K562 (cell line): ENCODE measurements at regions not wholly inside any gene's neighbourhood (a gene's known extent, or its start where the extent isn't known, plus 50 kb on each side); places are given as distances from the start of the nearest gene placed in this dataset.

Source experiments
- ATAC-seq: fragments of 200-7000 bp; cut with Tn5 transposase; 3 replicates; pipeline ENCODE4 v1.9.1; 2020; ENCODE audit warnings: moderate library complexity
- BruUV-seq: library from RNA; stranded (reverse); fragments of 400-500 nt; replicated peaks from 2 replicates; lab custom pipeline; 2021; lab: Mats Ljungman, UMichigan
- CTCF ChIA-PET: fragments of 300-600 bp; formaldehyde crosslinking; extraction: SDS; loops from one replicate; lab custom pipeline; 2021; ENCODE audit warnings: low intra/inter-chr PET ratio; lab: Yijun Ruan, JAX
- POLR2A ChIA-PET: fragments of 300-600, 350-650 bp; sonication (Branson Sonifier 250); formaldehyde crosslinking; extraction: SDS; loops from one replicate; lab custom pipeline; 2021; ENCODE audit warnings: antibody characterized with exemption, inconsistent platforms; lab: Yijun Ruan, JAX
- DNase-seq, 4 experiments: peaks; one replicate each; pipeline versions ENCODE4 v3.0.0 to v3.0.0-alpha.2; 2011 to 2018; ENCODE audit warnings: low spot score in 3 of 4, mixed read lengths in 3 of 4; ENCODE audit errors: extremely low read depth in 1 of 4
- FAIRE-seq: peaks from 2 replicates; lab custom pipeline; 2011; peaks lifted over from hg19 to GRCh38; lab: Jason Lieb, UNC
- H2AFZ ChIP-seq: 2 replicates; pipeline ENCODE4 v1.6.0; 2011; ENCODE audit warnings: low read depth, low read length, control low read depth, inconsistent platforms
- H3K27ac ChIP-seq: fragments of 200-600 bp; 3 replicates; pipeline ENCODE4 v1.8.0; 2011; ENCODE audit warnings: low read depth, mild to moderate bottlenecking, control low read depth, inconsistent platforms, low read length, moderate library complexity, mixed read lengths; ENCODE audit errors: extremely low read depth
- H3K27me3 ChIP-seq, 2 experiments: fragments of 300-600 bp in 1 of 2; 2 replicates in 1 of 2; 3 replicates in 1 of 2; pipeline versions ENCODE4 v1.6.0 to v1.8.0; 2011; ENCODE audit warnings: inconsistent platforms in 2 of 2, low read length in 2 of 2, mild to moderate bottlenecking in 1 of 2, mixed read lengths in 1 of 2, moderate library complexity in 1 of 2; ENCODE audit not compliant: control insufficient read depth in 2 of 2, insufficient read depth in 2 of 2
- H3K36me3 ChIP-seq: fragments of 300-600 bp; 3 replicates; pipeline ENCODE4 v1.8.0; 2011; ENCODE audit warnings: mild to moderate bottlenecking, low read length, inconsistent platforms; ENCODE audit not compliant: control insufficient read depth, insufficient read depth
- H3K4me1 ChIP-seq, 2 experiments: fragments of 200-600 bp in 1 of 2; replicated peaks in 1 of 2; 2 replicates in 1 of 2; 3 replicates in 1 of 2; pipeline versions ENCODE4 v1.5.1 to v1.8.0; 2011; ENCODE audit warnings: inconsistent platforms in 2 of 2, low read length in 2 of 2, mild to moderate bottlenecking in 1 of 2, mixed read lengths in 1 of 2, moderate library complexity in 1 of 2; ENCODE audit not compliant: control insufficient read depth in 2 of 2, insufficient read depth in 2 of 2
- H3K4me2 ChIP-seq: 2 replicates; pipeline ENCODE4 v1.6.1; 2011; ENCODE audit warnings: low read length, control low read depth, inconsistent platforms, mixed read lengths; ENCODE audit not compliant: insufficient read depth
- H3K4me3 ChIP-seq: fragments of 200-600 bp; sonication (generic), shearing (Covaris generic); 2 replicates; pipeline ENCODE4 v1.5.1; 2016; ENCODE audit warnings: control low read depth, inconsistent platforms
- H3K79me2 ChIP-seq: fragments of 200-600 bp; 3 replicates; pipeline ENCODE4 v1.8.0; 2011; ENCODE audit warnings: low read length, inconsistent platforms; ENCODE audit not compliant: control insufficient read depth, insufficient read depth
- H3K9ac ChIP-seq, 2 experiments: 2 replicates each; pipeline versions ENCODE4 v1.6.0 to v1.6.1; 2011; ENCODE audit warnings: low read depth in 2 of 2, low read length in 2 of 2, control low read depth in 1 of 2, inconsistent platforms in 1 of 2, mild to moderate bottlenecking in 1 of 2, mixed read lengths in 1 of 2; ENCODE audit not compliant: insufficient read depth in 1 of 2
- H3K9me1 ChIP-seq: one replicate; pipeline ENCODE4 v1.6.0; 2011; ENCODE audit warnings: inconsistent platforms, mild to moderate bottlenecking, low read length, moderate library complexity; ENCODE audit not compliant: control insufficient read depth, insufficient read depth
- H3K9me3 ChIP-seq: replicated peaks from 2 replicates; pipeline ENCODE4 v1.5.1; 2011; ENCODE audit warnings: low read depth, low read length, inconsistent platforms; ENCODE audit not compliant: control insufficient read depth, insufficient read depth
- H4K20me1 ChIP-seq: replicated peaks from 2 replicates; pipeline ENCODE4 v1.6.1; 2011; ENCODE audit warnings: low read length, inconsistent platforms, mixed read lengths; ENCODE audit not compliant: control insufficient read depth, insufficient read depth
- ARID1B ChIP-seq: fragments of 450-650 bp; IDR thresholded peaks from 2 replicates; pipeline ENCODE4 v1.6.1; 2016; ENCODE audit warnings: antibody characterized with exemption, mild to moderate bottlenecking, inconsistent platforms
- EP300 ChIP-seq: IDR thresholded peaks from 2 replicates; pipeline ENCODE4 v1.6.1; 2012; ENCODE audit warnings: low read length, improper control_type of control experiment
- RAD51 ChIP-seq: fragments of 450-650 bp; IDR thresholded peaks from 2 replicates; pipeline ENCODE4 v1.7.1; 2016; ENCODE audit warnings: low read depth, mild to moderate bottlenecking, borderline replicate concordance
- RBM15 ChIP-seq: fragments of 200-400 bp; formaldehyde crosslinking; IDR thresholded peaks from 2 replicates; pipeline ENCODE4 v1.6.1; 2018; ENCODE audit warnings: mild to moderate bottlenecking, low read length, moderate library complexity; ENCODE audit not compliant: insufficient read depth
- SMARCA5 ChIP-seq: fragments of 450-650 bp; IDR thresholded peaks from 2 replicates; pipeline ENCODE4 v1.6.1; 2016
- TAL1 ChIP-seq: fragments of 450-650 bp; IDR thresholded peaks from 2 replicates; pipeline ENCODE4 v1.6.1; 2016; ENCODE audit warnings: mild to moderate bottlenecking
- TFE3 ChIP-seq: fragments of 450-650 bp; formaldehyde crosslinking; IDR thresholded peaks from 2 replicates; pipeline ENCODE4 v1.4.0; 2020; ENCODE audit warnings: mild to moderate bottlenecking, mixed read lengths
- TOE1 ChIP-seq, 2 experiments: fragments of 450-650 bp in 1 of 2; sonication (generic) in 1 of 2; formaldehyde crosslinking in 1 of 2; IDR thresholded peaks; 2 replicates each; pipeline versions ENCODE4 v1.7.1 to v1.8.0; 2016 to 2022; ENCODE audit warnings: borderline replicate concordance in 2 of 2, mild to moderate bottlenecking in 2 of 2, antibody characterized with exemption in 1 of 2, inconsistent platforms in 1 of 2, low read depth in 1 of 2, missing genetic modification reagents in 1 of 2, moderate library complexity in 1 of 2
- TRIM28 ChIP-seq: fragments of 450-650 bp; IDR thresholded peaks from 2 replicates; pipeline ENCODE4 v1.6.1; 2017
- ZBTB11 ChIP-seq, 3 experiments: fragments of 200-800 bp in 1 of 3; fragments of 250-450 bp in 1 of 3; fragments of 450-650 bp in 1 of 3; sonication (Bioruptor Pico) in 1 of 3; sonication (Bioruptor generic) in 1 of 3; formaldehyde crosslinking in 1 of 3; IDR thresholded peaks; 2 replicates each; pipeline versions ENCODE4 v1.6.1 to v1.8.0; 2016 to 2022; ENCODE audit warnings: mild to moderate bottlenecking in 2 of 3, missing genetic modification characterization in 2 of 3, missing compliant biosample characterization in 1 of 3, moderate library complexity in 1 of 3
- in situ Hi-C: fragments of 300-500 bp; cut with MboI; formaldehyde crosslinking; loops from 4 replicates; pipeline ENCODE4 v1.15.0; 2018; ENCODE audit warnings: inconsistent platforms, mixed read lengths
- intact Hi-C: fragments of 100-400 bp; cut with micrococcal nuclease; formaldehyde crosslinking; loops from 2 replicates; pipeline ENCODE4 v1.14.2; 2022
- TF ChIP-seq, protein P1 (sequence below): fragments of 450-650 bp; IDR thresholded peaks from 2 replicates; pipeline ENCODE4 v1.6.1; 2018; ENCODE audit not compliant: partially characterized antibody
- TF ChIP-seq, protein P2 (sequence below): sonication (generic); formaldehyde crosslinking; IDR thresholded peaks from 2 replicates; pipeline ENCODE4 v1.8.0; 2022; ENCODE audit warnings: mild to moderate bottlenecking, missing genetic modification reagents

DNA sequence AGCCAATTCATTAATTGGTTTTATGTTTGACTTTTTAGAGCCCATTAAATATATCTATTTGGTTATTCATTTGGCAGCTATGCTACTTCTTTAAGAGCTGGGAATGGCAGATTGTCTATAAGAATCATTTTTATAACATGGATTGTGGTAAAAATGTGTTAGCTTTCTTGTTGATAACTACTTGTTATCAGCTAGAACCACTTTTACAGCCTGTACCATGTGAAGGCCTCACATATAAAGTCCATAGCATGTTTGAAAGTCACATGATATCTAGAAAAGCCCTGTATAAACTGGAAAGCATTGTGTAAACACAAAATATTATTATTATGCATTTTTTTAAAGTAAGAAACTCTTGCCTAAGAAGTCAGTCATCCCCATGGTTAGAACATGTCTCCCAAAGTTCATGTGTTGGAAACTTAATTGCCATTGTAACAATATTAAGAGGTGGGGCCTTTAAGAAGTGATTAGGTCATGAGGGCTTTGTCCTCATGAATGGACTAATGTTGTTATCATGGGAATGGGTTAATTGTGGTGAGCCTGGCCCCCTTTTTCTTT, 110.9 kb upstream of the BMP2K start:
- ATAC-seq (no peak), DNase-seq (peak in 2 of 4 experiments; percentile 27 to 29), FAIRE-seq (no peak)
- Histone ChIP-seq H3K9me1 (no peaks in the 10 kb centered on the region), H3K27me3 (no peaks in the 10 kb centered on the region), H2AFZ (peak overlapping the region; percentile 14; the same call in 1 of the 2 replicates), H3K36me3 (no peaks in the 10 kb centered on the region), H4K20me1 (no peaks in the 10 kb centered on the region), H3K4me2 (no peak overlapping the region), H3K27ac (no peak overlapping the region), H3K79me2 (no peaks in the 10 kb centered on the region), H3K9me3 (no peaks in the 10 kb centered on the region), H3K4me3 (no peak overlapping the region), H3K9ac (no peak overlapping the region), H3K4me1 (peaks cover 23 to 58% of the 10 kb centered on the region in 2 experiments)
- ChIA-PET POLR2A (interaction anchor here (0.6 kb wide), 1 partner anchor 89 kb away, joined by 3 read pairs; no protein-coding TSS in a partner anchor), CTCF (no interaction called here)
- no TSS peak for BruUV-seq
- intact Hi-C loops (no loop called here), in situ Hi-C loops (no loop called here)
- TF ChIP-seq TAL1 (peak; percentile 56), ZBTB11 (CRISPR knock-in tag; IDR thresholded peaks at IDR 0.05) (peak in 1 of 3 experiments; percentile 40; a peak in 1 of 6 replicates), TRIM28 (no peak), TOE1 (IDR thresholded peaks at IDR 0.05; ENCODE audit: borderline replicate concordance) (peak; percentile 41; the same call in 1 of the 2 replicates), TOE1 (CRISPR knock-in tag; IDR thresholded peaks at IDR 0.05; ENCODE audit: borderline replicate concordance, low read depth) (no peak), TFE3 (CRISPR knock-in tag) (peak; percentile 88), SMARCA5 (no peak), EP300 (peak; percentile 10; the same call in 1 of the 2 replicates), RAD51 (0 out of 2 replicates have a peak, but pooled peaks have one; percentile 10), ARID1B (peak; percentile 57), RBM15 (no peak)
- TF ChIP-seq, protein P1, sequence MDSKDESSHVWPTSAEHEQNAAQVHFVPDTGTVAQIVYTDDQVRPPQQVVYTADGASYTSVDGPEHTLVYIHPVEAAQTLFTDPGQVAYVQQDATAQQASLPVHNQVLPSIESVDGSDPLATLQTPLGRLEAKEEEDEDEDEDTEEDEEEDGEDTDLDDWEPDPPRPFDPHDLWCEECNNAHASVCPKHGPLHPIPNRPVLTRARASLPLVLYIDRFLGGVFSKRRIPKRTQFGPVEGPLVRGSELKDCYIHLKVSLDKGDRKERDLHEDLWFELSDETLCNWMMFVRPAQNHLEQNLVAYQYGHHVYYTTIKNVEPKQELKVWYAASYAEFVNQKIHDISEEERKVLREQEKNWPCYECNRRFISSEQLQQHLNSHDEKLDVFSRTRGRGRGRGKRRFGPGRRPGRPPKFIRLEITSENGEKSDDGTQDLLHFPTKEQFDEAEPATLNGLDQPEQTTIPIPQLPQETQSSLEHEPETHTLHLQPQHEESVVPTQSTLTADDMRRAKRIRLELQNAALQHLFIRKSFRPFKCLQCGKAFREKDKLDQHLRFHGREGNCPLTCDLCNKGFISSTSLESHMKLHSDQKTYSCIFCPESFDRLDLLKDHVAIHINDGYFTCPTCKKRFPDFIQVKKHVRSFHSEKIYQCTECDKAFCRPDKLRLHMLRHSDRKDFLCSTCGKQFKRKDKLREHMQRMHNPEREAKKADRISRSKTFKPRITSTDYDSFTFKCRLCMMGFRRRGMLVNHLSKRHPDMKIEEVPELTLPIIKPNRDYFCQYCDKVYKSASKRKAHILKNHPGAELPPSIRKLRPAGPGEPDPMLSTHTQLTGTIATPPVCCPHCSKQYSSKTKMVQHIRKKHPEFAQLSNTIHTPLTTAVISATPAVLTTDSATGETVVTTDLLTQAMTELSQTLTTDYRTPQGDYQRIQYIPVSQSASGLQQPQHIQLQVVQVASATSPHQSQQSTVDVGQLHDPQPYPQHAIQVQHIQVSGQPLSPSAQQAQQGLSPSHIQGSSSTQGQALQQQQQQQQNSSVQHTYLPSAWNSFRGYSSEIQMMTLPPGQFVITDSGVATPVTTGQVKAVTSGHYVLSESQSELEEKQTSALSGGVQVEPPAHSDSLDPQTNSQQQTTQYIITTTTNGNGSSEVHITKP, result peak; percentile 48
- TF ChIP-seq, protein P2, sequence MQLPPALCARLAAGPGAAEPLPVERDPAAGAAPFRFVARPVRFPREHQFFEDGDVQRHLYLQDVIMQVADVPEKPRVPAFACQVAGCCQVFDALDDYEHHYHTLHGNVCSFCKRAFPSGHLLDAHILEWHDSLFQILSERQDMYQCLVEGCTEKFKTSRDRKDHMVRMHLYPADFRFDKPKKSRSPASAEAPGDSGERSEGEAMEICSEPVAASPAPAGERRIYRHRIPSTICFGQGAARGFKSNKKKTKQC, result no peak
